GM19238 (cell line): ENCODE measurements at regions not wholly inside any gene's neighbourhood (a gene's known extent, or its start where the extent isn't known, plus 50 kb on each side); places are given as distances from the start of the nearest gene placed in this dataset.

ENCODE experiments used
- DNase-seq: peaks from one replicate; pipeline ENCODE4 v3.0.0; 2011; ENCODE audit warnings: low spot score; ENCODE audit not compliant: insufficient read length

DNA sequence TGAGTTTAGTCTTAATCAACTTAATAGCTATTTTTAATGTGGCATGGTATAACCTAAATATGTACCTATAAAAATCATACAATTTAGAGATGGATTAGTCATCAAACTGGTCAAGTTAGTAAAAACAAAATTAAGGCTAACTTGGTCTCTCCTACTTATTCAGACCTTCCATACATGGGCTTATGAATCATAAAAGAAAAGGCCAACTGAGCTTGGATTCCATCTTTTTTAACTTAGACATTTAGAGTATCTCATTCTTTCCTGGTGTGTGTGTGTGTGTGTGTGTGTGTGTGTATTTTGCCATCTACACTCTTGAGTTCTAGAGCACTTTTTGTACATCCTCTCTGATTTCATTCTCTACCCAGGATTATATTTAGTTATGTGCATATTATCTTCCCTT is 637.5 kb downstream of the PLCL1 start:
- no peak for DNase-seq

DNA sequence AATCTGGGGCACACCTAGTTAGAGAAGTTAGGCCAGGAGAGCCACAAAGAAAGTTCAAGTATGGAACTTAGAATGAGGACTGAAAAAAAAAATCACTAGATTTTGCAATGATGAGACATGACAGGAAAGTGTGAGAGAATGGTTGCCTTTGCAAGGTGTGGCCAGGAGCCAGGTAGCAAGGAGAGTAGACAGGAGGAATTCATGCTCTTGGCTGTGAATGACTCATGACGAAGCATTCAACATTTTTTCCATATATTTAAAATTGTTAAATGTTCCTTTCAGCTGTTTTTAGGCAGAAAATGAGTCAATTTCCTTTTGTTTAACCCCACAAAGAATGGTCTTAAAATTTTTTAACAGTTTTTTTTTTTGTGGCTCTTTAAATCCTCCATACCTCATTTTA is 636.9 kb downstream of the PLCL1 start:
- no peak for DNase-seq

DNA sequence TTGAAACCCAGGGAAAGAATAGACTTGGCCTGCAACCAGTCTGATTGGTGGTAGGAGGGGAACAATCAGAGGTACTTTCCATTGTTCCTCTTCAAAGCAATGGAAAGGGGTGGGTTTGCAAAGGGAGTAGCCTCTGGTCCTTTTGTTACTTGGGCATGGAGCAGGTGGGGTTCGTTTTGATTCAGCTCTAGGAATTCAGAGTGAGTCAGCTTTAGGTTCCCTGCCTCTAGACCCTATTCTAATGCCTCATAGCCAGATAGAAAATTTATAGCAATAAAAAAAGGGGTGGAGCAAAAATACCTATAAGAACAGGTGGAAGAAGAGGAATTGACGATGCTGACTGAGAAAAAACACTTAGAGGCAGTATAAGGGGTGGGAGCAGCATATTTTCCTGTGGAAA is 636.4 kb downstream of the PLCL1 start:
- DNase-seq = no peak

DNA sequence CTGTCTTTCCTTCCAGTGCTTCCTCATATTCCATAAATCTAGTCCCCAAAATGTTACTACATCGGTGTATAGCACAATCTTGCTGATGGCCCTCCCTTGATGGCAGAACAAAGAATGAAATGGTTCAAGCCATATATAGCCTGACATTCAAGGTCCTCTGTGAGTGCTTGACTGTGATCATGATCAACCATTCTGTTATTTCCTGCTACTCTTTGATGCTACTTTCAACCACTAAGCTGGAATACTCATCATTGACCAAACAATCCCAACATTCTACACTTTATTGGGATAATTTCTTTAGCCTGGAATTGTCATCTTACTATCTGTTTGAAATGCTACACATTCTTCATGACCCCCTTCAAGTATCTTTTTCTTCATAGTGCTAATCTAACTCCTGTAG is 633.9 kb downstream of the PLCL1 start:
- DNase-seq = no peak

DNA sequence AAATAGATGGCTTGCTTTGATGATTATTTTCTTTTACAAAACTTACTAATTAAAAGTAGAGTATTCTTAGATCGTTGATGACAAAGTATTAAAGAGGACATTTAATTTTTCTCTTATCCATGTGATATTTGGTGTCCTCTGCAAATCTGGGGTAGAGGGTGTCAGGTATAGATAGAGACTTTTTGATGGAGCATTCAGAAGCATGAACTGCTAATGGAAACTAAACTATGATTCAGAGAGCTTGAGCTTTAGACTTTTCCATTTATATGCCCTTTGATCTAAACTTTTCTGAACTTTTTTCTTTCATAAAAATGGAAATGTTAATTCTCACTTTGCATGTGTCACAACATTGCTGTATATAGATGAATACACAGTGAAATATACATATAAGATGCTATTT is 619.7 kb downstream of the PLCL1 start:
- no peak for DNase-seq

DNA sequence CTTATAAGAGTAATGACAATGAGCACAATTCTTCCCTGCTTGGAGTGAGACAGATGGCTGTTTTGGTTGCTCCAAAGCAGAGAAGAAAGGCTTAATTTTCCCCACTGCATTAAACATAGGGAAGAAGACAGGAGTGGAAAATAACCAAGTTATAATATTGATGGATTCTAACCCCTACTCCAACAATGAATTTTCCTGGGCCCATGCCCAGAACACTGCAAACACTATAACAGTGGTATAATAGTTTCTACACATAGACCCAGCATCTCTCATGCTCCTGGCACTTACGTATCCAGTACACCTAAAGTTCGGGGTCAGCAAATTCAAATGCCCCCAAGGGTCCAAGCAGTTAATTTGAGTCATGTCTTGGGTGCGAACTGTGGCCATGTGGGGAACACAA is 613.4 kb downstream of the PLCL1 start:
- DNase-seq = no peak

DNA sequence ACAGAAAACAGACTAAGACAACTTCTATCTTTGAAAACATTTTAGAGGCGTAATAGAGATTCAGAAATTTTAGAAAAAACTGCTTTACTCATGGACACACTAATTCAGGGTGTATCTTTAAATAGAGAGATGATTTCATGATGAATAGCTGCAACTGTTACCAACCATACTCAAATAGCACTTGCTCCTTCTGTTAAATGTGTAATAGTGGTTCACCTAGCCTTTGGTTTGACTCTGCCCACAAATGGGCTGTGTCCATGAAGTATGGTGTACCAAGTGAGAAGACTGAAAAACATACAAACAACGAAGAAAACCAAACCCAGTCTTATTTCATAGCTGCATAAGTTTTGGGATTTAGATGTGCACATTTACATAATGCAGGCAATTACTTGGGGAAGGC is 610.6 kb downstream of the PLCL1 start:
- DNase-seq = no peak

DNA sequence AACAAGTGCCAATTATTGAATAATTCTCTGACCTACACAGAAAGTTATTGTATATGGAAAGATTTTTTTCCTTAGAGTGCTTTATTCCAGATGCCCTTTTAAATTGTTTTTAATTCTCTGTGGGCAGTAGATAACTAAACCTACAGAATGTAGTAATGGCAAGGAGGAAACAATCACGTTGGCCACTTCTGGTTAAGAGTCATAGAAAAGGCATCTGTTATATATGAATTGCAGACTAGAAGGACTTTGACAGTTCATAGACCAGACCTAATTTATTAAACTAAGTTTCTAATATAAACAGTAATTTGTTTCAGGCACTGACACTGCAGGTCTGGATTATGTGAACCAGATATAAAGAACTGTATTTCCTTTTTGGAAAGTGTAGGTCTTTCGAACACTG is 607.5 kb downstream of the PLCL1 start:
- no peak for DNase-seq

DNA sequence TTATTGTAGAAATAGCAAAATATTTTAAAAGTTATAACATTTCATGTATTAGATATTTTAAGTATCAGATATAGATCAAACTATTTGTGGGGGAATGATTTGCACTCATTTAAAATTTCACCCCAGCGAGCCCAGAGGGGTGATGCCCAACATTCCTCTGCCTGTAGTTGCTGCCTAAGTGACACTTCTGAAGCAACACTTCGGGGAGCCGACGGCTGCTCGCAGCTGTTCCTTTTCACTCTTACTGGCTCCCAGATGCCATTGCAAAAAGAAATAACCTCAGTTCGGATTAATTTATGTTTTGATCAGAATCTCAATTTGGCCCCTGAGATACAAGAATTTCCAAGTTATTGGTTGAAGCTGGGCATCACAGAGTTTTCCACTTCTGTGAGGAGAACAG is 603.8 kb downstream of the PLCL1 start:
- no peak for DNase-seq

DNA sequence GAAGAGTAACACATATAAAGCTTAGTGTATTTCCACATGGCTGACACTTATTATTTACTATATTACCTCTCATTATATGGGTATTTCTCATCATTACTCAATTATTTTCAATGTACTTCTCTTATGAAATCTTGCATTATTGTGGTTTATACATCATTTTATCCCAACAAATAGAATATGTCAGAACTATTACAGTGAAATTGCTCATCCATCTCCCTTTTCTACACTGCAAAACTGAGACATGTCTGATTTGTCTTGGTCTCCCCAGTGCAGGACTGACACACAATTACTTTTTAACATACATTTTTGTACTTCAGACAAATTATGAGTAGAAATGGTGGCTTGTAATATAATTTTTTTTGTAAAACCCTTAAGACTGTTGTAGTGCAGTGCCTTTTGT is 600.9 kb downstream of the PLCL1 start:
- no peak for DNase-seq

DNA sequence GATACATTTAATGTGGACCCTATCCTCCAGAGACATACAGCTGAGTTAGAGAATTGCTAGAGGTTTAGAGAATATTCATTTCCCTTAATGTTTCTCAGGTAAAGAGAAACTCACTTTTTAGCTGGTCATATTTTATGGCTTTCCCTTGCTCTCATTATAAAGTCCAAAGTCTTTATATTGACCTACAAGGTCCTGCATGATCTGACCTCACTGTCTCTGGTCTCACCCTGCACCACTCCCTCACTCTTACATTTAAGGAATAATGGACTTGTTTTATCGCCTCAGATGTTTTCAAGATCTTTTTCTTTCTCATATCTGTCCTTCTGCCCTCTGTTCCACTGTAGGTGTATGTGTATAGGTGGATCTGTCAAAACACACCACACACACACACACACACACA is 597.3 kb downstream of the PLCL1 start:
- no peak for DNase-seq

DNA sequence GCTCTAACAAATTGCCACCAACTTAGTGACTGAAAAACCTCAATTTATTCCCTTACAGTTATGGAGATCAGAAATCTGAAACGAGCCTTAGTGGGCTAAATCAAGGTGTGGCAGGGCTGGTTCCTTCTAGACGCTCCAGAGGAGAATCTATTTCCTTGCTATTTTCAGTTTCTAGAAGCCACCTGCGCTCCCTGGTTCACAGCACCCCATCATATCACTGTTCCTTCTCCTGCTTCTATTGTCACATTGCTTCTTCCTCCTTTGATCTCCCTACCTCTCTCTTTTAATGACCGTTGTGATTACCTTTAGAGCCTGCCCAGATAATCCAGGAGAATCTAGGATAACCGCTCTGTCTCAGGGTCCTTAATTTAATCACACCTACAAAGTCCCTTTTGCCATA is 596.6 kb downstream of the PLCL1 start:
- DNase-seq = no peak

DNA sequence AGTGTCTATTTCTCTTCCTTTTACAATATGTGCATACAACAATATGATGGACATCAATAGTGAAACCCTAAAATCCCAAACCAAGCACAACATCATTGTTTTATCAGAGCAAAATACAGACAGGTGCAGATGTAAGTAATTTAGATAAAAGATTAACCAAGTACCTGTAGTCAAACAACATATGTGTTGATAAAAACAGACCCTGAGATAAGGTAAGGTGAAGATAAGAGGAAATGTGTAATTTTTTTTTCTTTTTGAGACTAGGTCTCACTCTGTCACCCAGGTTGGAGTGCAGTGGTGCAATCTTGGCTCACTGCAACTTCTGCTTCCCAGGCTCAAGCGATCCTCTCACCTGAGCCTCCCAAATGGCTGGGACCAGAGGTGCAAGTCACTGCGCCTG is 589.8 kb downstream of the PLCL1 start:
- DNase-seq = no peak

DNA sequence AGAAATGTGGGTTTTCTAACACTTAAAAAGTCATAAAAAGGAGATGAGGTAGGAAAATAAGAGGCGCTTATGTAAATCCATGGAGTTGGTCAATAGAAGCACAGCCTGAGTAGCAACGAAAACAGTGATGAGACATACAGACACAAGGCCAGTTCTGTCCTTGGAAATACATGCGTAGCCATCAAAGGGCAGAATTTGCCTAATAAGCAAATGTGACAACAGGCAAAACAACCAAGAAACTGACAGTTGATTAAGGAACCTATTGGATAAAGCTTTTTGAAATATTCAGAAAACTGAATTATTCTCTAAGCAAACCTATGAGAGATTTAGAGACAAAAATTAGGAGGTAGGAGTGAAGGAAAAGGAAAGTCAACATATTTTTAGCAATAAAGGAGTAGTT is 586.3 kb downstream of the PLCL1 start:
- DNase-seq = no peak

DNA sequence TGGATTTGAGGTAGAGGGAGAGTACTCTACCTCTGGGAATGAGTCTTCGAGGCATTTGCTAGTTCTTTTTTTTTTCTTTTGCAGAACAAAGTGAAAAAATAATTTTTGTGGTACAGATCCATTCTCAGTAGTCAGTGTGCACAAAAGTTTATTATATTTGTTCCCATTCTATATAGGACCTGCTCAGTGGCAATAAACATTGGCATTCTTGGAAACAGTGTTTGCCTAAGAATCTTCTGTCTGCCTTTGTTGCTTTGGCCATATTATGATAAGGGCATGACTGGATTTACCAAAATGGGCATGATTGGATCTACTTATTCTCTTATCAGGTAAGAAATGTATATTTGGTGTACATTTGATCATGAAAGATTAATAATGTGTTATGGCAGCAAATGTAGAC is 583.3 kb downstream of the PLCL1 start:
- no peak for DNase-seq

DNA sequence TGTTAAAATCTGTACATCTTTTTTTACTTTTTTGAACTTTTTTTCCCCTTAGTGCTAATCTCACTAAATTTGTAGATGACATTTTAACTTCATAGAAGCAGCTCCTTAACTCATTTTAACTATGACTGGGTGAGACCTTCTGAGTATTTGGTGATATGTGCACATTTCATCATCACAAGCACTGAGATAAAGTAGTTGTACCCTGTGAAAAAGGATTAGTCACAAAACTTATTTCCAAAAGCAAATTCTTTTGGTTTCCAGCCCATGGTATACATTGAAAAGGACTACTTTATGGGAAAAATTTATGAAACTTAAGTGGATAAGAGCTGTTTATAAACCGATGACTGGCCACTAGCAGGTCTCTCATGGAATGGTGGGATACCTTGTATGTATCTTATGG is 581.5 kb downstream of the PLCL1 start:
- DNase-seq = no peak

DNA sequence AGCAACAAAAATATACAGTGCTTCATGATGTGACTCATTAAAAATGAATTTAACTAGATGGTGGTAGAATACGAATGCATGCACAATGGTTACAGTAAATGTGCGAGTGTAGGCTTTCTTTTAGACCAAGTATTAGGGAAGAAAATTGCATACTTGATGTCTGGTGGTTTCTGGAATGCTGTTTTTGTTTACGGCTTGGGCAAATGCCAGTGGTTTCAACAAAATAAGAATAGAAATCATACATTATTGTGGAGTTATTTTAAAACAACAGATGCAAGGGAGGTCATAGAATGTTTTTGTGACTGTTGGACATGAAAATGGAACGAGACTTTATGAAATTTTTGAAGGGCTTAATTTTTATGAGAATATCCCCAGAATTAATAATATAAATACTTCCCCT is 580.9 kb downstream of the PLCL1 start:
- DNase-seq = no peak

DNA sequence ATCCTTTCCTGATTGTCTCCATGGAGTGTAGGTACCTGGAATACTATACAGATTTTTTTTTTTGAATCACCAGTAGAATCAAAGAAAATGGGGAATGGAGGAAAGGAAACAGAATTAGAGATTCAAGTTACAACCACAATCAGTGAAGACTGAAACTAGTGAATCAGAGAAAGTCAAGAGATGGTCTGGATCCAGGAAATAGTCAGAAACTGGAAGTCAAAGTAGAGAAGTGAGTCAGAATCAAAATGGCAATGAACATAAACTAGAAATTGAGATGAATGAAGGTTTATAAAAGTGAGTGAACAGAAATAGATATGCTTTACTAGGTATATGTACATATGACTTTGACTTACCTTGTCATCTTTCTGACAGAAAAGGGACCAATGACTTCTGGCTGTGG is 579.0 kb downstream of the PLCL1 start:
- no peak for DNase-seq

DNA sequence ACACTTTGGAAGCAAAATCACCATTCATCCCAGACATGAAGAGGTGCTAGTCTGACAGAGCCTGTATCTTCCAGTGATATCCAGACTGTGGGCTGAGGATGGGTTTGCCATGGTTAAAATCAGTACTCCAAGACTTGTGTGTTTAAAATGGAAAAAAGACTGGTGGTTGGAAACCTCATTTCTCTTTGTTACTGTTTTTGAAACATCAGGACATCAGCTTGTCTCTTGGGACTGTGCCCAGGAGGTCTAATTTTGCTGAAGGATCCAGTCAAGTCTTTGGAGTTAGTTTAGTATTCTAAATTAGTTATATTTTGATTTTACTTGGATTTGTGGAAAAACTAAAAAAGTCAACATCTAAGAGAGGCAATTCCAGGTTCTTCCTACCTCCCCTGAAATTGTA is 578.4 kb downstream of the PLCL1 start:
- DNase-seq = no peak

DNA sequence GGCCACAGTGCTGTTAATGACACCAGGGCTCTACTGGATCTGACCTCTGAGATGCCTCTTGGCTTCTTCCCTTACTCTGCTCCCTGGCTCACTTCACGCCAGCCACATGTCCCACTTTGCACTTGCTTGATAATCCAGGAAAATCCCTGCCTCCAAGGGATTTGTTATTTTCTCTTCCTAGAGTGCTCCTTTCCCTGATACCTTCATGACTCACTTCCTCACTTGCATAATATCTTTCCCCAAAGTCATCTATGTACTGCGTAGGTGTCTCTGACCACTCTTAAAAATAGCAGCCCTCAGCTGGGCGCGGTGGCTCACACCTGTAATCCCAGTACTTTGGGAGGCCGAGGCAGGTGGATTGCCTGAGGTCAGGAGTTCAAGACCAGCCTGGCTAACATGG is 572.3 kb downstream of the PLCL1 start:
- DNase-seq = no peak

DNA sequence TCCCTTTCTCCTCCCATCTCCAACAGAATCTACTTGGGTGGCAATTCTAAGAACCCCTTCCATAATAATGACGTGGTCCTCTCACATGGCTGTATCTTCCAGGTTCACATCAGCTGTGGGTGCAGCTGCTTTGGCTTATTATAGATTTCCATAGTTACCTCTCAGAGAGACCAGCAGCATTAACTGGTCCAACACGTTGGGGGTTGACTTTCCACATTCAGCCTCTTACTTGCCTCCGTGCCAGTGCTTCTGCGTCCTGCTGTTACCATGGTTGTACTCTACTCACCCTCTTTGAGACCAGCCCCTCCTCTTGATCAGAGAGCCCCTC is 570.7 kb downstream of the PLCL1 start:
- DNase-seq = no peak

DNA sequence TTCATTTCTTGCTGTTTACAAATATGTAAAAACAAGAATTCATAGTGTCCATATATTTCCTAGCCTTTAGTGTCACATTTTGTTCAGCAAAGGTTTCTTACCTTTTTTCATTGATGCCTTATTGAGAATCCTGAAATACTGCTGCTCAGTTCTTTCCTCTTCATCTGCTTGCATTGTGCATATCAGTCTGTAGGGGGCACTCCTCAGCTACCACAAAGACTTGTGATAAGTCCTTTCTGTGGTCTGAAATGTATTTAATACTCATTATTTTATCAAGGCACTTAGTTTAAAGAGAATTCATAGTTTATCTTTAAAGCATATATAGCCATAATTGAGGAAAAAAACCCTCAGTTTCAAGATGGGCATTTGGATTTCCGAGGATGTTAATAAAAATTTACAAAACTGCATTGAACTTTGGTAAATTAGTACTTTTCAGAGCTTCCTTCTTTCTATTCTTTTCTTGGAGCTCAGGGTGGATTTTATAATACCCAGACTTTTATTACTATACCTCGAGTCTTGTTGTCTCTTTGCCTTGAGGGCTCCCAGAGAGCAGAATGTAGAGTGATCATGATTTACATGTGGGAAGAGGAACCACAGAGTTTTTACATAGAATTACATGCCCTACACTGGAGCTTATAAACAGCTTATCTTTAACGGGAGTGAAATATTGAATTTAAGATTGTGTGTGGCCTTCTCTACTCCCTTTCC is 570.1 kb downstream of the PLCL1 start:
- no peak for DNase-seq

DNA sequence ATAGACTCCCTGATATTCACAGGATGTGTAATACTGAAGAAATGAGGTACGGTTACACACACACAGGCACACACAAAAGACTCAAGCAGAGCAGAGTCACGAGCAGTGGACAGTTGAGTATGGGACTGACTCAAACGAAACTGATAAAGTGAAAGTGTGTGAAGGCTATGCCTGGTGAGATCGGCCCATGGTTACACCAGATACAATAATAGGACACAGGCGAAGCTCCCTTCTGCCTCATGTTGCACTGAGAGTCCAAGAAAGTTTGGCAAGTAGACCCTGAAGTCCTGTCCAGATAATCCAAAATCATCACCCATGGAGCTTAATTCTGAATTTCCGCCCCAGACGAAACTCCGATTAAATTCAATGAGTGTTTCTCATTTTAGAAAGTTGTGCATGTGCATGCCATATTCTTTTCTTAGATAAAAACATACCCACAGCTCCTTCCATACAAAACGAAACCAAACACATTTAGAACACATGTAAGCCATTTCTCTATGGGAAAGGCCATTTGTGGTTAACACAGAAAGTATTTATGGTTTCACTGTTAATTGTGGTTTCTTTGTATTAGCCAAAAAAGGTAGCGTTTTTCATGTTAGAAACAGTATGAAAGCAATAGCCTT is 567.6 kb downstream of the PLCL1 start:
- DNase-seq = peak; percentile 3

DNA sequence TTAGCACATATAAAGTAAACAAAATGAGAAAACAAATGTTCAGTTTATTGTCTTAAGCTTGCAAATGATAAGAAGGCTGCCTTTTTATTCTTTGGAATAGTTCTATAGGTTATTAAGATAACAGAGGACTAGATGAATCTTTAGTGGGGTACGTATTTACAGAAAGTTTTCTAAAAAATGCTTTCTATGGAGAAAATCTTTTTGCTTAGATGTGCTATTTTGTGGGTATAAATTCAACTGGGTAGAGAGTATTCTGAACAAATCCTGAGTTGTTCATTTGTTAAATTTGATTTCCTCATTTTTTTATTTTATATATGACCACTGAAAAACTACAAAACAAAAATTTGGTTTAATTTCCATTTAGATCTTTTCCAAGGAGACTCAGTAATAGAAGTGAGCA is 566.9 kb downstream of the PLCL1 start:
- no peak for DNase-seq
